HEK293T (cell line): ENCODE measurements at regions not wholly inside any gene's neighbourhood (a gene's known extent, or its start where the extent isn't known, plus 50 kb on each side); places are given as distances from the start of the nearest gene placed in this dataset.

Experiments
- BHLHE40 ChIP-seq: fragments of 450-650 bp; IDR thresholded peaks from 2 replicates; pipeline ENCODE4 v1.6.1; 2016; ENCODE audit warnings: mild to moderate bottlenecking, moderate library complexity, borderline replicate concordance
- ELF4 ChIP-seq: fragments of 450-650 bp; IDR thresholded peaks from 2 replicates; pipeline ENCODE4 v1.6.1; 2017; ENCODE audit warnings: antibody characterized with exemption
- FOXA1 ChIP-seq: fragments of 450-650 bp; IDR thresholded peaks from 2 replicates; pipeline ENCODE4 v1.6.1; 2016; ENCODE audit warnings: mild to moderate bottlenecking
- FOXK2 ChIP-seq: fragments of 450-650 bp; IDR thresholded peaks from 2 replicates; pipeline ENCODE4 v1.6.1; 2016; ENCODE audit warnings: mild to moderate bottlenecking
- FOXM1 ChIP-seq: fragments of 450-650 bp; IDR thresholded peaks from 2 replicates; pipeline ENCODE4 v1.6.1; 2017; ENCODE audit warnings: mild to moderate bottlenecking, borderline replicate concordance
- HDGF ChIP-seq: fragments of 450-650 bp; IDR thresholded peaks from 2 replicates; pipeline ENCODE4 v1.6.1; 2017; ENCODE audit warnings: antibody characterized with exemption, borderline replicate concordance
- L3MBTL2 ChIP-seq: fragments of 450-650 bp; conservative IDR thresholded peaks from 2 replicates; pipeline ENCODE4 v1.6.1; 2016; ENCODE audit warnings: mild to moderate bottlenecking
- LEF1 ChIP-seq: fragments of 450-650 bp; IDR thresholded peaks from 2 replicates; pipeline ENCODE4 v1.6.1; 2017; ENCODE audit warnings: mild to moderate bottlenecking, borderline replicate concordance
- NFRKB ChIP-seq: fragments of 450-650 bp; IDR thresholded peaks from 2 replicates; pipeline ENCODE4 v1.6.1; 2016; ENCODE audit warnings: mild to moderate bottlenecking, moderate library complexity
- SP1 ChIP-seq: fragments of 450-650 bp; IDR thresholded peaks from 2 replicates; pipeline ENCODE4 v1.6.1; 2017
- SUZ12 ChIP-seq: fragments of 450-650 bp; IDR thresholded peaks from 2 replicates; pipeline ENCODE4 v1.6.1; 2016; ENCODE audit warnings: mild to moderate bottlenecking
- TARDBP ChIP-seq: fragments of 450-650 bp; IDR thresholded peaks from 2 replicates; pipeline ENCODE4 v1.6.1; 2016
- TF ChIP-seq, protein P1 (sequence below): fragments of 450-650 bp; IDR thresholded peaks from 2 replicates; pipeline ENCODE4 v1.6.1; 2016

DNA sequence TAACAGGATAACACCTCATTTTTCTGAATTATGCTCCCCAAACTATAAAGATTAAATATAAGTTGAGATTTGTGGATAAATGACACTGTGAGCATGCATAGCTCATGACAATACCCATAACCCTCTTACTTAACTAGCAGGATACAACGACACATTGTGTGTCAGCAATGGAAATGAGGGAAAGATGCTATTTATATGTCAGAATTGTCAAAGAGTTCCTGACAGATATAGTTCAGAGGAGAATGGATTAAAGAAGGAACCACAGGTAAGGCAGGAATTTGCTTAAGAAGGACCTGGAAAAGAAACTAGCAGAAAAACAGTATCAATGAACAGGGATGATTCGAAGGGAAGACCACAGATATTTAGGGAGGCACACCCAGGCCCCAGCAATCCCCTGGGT lies 591.0 kb downstream of the DHX35 start:
- TF ChIP-seq SP1 (no peak), FOXM1 (no peak), SUZ12 (no peak), BHLHE40 (no peak), FOXK2 (no peak), NFRKB (no peak), HDGF (no peak), FOXA1 (no peak), ELF4 (no peak), L3MBTL2 (no peak), TARDBP (no peak), LEF1 (no peak)
- TF ChIP-seq, protein P1, sequence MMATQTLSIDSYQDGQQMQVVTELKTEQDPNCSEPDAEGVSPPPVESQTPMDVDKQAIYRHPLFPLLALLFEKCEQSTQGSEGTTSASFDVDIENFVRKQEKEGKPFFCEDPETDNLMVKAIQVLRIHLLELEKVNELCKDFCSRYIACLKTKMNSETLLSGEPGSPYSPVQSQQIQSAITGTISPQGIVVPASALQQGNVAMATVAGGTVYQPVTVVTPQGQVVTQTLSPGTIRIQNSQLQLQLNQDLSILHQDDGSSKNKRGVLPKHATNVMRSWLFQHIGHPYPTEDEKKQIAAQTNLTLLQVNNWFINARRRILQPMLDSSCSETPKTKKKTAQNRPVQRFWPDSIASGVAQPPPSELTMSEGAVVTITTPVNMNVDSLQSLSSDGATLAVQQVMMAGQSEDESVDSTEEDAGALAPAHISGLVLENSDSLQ = no peak
